GM11168 (cell line): ENCODE measurements at regions not wholly inside any gene's neighbourhood (a gene's known extent, or its start where the extent isn't known, plus 50 kb on each side); places are given as distances from the start of the nearest gene placed in this dataset.
"Not testable (repeated sequence)": the region's sequence is repeated elsewhere in the genome, so short reads cannot be mapped to it uniquely, and the experiment has no call there.

Source experiments
- in situ Hi-C: fragments of 300-500 bp; cut with MboI; formaldehyde crosslinking; loops from one replicate; pipeline ENCODE4 v1.12.0; 2022; ENCODE audit warnings: low sequenced_read_pairs; ENCODE audit not compliant: unreplicated experiment

DNA sequence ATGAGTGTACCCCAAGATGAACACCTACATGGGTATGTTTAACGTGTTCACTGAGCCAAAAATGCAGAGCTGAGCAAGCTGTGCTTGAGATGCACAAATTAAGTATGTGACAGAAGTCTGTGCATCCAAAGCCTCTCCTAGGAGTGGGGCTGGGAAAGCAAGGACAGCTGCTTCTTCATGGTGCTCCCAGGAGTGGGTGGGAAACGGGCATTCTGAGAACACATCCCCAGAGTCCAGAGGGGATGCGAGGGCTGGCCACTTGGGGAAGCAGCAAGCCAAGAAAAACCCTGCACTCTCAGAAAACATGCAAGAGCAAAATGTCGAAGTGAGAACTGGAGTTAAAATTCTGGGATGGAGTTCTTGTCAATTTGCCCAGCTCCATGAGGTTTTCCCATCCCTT, 414.3 kb downstream of the BCAT1 start:
- in situ Hi-C loops = no loop called here

DNA sequence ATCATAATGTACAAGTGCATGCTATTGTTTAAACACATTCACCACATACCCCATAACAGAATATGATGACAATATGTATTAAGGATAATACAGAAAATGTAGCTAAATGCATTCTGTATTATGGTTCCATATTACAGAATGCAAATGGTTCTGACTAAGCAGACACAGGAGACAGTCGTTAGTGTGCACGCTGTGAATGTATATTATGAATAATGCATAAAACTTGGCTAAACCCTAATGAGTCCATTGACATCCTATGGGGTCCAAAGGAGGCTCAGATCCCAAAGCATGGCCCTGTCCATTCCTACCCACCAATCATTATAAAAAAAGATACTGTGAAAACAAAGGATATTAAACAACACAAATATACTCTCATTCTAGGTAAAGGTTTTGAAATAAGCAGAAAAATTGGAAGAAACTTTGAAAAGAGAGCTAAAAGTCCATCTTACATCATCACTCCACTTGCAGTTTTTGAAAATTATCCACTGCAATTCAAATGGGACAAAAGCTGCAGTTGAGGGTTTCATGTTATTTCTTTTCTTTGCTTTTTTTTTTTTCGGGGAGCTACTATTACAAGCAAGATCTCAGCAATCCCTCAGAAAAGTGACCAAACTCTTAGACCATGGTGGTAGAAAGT, 415.1 kb downstream of the BCAT1 start:
- in situ Hi-C loops = no loop called here

DNA sequence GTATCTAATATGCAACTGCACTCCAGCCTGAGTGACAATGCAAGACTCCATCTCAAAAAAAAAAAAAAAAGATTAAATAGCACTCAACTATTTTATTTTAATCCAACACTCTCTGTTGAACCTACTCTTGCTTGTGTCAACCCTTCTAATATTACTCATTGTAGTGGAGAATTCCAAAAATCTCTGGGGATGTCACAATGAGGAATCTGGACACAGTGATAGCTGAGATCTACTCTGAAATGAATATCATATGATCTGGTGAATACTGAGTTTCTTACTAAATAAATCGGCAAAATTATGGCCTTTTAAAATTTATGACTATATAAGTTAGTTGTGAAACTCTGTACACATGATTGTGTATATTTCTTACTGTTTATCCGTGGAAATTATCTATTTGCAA, 418.2 kb downstream of the BCAT1 start:
- in situ Hi-C loops = no loop called here

DNA sequence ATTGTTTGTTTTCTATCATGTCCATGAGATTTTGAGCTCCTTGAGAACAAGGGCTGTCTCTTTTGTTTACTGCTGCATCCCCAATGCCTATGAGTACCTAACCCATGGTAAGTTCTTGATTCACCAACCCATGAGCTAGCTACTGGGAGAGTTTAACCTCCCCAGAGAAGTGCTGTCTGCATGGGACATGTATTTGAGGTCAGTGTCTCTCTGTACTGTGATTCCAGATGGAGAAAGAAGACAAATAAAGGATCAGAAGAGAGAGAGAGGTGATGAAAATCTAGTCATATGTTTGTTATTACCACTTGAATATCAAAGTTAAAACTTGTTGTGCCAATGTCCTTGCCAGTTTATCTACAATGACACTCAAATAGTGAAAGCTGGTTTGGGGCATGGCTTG, 421.8 kb downstream of the BCAT1 start:
- in situ Hi-C loops = no loop called here

DNA sequence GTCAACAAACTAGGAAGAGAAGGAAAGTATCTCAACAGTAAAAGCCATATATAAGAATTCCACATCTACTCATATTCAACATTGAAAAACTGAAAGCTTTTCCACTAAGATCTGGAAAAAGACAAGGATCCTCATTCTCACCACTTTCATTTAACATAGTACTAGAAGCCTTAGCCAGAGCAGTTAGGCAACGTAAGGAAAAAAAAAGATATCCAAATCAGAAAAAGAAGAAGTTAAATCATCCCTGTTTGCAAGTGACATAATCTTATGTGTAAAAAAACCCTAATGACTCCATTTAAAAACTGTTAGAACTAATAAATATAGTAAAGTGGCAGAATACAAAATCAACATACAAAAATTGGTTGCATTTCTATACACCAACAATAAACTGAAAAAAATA, 426.2 kb downstream of the BCAT1 start:
- in situ Hi-C loops = no loop called here

DNA sequence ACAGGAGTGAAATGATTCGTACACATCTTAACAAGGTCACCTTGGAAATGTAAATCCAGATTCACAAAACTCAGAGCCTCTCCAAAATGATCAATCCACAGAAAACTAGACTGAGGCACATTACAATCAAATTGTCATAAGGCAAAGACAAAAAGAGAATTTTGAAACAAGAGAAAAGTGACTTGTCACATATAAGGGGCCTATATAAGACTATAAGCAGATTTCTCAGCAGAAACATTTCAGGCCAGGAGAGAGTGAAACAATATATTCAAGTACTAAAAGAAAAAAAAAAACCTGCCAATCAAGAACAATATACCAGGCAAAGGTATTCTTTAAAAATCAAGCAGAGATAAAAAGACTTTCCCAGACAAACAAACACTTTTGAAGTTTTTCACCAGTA, 429.1 kb downstream of the BCAT1 start:
- in situ Hi-C loops = no loop called here

DNA sequence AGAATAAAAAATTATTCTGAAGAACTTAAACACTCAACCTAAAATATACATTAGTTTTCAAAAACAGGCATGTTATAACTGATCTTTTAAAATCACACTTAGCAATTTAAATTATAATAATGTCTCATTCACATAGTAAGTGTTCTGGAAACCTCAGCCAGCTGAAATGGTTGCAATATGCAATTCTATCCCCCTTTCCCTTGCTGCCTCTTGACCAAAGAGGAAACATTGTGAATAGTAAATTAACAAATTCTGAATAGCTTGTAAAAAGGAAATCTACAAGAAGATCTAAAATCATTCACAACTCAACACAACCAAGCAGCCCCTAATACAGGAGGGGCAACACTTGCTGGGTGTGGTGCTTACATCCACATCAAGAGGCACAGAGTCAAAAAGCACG, 431.9 kb downstream of the BCAT1 start:
- in situ Hi-C loops = no loop called here

DNA sequence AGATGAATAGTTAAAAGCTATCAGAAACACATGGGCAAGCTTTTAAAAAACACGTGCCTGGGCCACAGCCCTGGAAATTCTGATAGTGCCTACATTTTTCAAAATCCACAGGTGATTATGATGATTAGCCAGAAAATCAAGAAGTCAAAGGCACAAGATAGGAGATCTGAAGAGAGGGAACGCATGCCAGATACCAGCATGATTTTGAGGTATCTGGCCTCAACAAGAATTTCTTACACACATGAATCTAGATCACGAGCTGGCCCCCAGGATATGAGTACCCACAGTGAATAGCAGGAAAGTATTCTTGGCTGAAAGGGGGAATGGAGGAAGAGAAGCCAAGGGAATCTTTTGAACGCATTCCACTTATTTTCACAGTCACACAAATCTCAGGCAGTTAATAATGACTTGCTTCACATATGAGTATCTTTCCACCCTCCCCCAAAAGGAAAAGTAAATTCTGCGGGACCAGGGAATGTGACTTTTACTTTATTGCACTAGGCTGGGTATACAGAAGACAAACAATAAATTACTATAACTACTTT, 438.2 kb downstream of the BCAT1 start:
- in situ Hi-C loops = no loop called here

DNA sequence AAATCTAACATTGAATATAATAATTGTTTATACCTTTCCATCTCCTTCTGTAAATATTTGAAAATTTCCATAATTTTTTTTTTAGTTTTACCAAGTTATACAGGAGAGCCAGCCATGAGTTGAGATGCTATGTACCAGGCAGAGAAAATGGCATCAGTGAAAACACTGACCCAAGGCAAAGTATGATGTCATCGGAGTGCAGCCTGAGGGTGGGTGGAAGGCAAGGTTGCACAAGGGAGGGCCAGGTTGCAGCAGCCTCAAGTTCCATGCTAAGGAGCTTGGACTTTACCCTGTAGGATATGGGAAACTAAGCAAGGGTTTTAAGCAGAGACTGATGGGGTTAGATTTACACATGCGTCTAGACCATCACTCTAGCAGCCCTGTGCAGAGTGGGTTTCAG, 441.1 kb downstream of the BCAT1 start:
- in situ Hi-C loops = no loop called here

DNA sequence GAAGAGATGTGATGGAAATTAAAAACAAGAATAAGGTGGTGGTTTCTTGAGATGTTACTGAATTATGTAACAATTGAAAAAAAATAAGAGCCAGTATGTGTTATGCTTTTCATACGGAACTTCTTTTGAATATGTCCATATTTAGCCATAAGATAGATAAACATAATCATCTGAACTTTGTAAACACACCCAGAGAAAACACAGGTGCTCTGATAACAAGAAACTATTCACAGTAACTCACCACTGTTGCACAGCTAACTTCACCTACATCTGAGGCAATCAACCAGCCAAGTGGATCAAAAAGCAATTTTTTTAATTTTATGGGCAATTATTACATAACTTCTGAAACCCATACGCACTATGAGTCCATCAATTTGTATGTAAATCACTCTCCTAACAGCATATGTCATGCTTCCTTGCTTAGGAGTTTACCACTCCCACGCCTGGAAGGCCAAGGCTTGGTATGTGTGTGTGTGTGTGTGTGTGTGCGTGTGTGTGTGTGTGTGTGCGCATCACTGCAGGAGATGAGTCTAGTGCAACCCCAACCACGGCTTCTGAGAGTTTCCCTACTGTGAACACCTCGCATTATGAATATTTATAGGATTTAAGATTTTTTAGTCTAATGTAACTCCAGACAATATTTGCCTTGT, 443.4 kb downstream of the BCAT1 start:
- in situ Hi-C loops = no loop called here

DNA sequence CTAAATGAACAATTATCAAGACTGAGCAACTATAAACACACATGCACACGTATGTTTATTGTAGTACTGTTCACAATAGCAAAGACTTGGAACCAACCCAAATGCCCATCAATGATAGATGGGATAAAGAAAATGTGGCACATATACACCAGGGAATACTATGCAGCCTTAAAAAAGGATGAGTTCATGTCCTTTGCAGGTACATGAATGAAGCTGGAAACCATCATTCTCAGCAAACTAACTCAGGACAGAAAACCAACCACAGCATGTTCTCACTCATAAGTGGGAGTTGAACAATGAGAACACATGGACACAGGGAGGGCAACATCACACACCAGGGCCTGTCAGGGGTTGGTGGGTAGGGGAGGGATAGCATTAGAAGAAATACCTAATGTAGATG, 445.4 kb downstream of the BCAT1 start:
- in situ Hi-C loops = not testable (repeated sequence)

DNA sequence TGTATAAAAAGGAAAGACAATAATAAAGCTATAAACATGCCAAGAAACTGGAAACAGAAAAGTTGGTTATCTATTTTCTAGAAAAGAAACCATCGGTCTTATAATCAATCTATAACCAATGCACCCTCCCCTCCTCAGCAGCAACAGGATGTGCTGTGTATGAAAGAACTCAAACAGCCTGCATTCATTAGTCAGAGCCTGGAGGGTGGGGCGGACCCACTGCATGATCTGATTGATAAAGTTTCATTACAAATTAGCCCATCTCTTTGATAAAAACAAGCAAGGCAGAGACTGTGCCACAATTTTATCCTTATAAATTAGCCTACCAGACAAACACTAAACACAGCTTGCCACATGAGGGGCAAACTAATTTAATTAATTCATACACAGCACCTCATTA, 448.1 kb downstream of the BCAT1 start:
- in situ Hi-C loops = no loop called here

DNA sequence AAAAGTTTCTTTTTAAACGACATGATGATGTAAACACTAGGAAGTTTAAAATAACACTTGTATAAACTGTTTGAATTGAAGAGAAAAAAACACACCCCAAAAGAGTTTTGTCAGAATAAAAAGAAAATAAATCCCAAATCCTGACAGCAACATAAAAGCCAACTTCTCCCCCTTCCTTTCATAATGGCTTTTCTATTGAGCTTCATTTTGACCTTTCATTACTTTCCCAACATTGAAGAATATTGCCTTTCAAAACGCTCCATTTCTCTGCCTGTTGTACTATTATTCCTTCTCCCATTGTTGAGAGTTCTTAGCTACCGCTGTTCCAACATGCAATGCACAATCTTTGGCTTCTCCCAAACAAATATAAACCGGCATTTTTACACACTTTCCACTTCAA, 448.5 kb downstream of the BCAT1 start:
- in situ Hi-C loops = no loop called here

DNA sequence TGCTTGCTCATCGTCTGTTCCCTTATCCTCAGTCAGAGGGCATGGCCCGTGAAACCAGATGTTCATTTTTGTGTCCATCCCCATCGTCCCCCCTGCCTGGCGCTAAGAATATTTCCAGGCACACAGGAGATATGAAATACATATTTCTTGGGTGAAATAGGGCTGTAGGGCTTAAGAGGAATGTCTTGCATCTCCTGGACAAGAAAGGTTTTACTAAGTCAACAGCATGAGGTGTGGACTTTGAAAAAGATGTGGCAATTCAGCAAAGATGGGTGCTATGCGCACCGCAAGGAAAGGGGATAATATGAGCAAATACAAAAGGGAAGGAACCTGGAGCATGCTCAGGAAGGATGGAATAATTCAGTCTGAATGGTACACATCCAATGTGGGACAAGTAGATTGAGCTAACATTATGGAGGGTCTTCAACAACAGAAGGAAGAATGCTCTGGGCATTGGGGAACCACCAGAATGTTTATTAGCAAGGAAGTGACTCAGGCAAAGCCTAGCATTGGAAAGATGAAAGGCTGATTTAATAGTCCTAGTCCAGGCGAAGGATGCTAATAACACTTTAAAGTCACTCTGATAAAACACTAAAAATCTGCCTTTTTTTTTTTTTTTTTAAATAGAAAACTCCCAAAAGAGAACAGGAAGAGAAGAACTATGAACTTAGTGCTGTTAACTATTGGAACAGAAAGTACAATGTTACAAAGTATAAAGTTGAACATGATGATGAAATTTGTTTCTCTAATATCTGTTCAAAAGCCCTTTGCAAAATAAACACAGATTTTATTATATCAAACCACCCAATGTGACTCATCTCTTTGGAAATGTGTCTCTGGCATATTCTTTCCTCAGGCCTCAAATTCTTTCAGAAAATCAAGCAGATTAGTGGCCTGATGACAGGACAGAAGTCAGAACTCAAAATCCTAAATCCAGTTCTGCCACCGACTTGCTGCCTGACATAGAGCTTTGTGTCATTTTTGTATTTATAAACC, 449.5 kb downstream of the BCAT1 start:
- in situ Hi-C loops = no loop called here

DNA sequence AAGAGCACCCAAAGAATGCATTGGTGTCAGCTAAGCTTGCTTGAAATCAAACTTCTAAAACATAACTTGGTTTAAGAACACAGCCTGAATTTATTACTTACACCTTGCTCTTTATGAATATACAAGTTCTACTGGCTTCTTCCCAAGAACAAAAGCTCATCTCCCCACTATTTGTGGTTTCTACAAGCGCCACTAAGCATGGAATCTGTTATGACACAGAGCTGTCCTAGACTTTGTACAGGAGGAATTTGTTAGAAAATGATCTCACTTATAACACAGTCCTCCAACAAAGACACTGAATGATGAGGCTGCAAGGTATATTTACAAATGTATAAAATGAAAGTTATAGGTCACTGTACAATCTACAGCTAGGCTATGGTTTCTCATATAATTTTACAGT, 452.1 kb downstream of the BCAT1 start:
- in situ Hi-C loops = no loop called here

DNA sequence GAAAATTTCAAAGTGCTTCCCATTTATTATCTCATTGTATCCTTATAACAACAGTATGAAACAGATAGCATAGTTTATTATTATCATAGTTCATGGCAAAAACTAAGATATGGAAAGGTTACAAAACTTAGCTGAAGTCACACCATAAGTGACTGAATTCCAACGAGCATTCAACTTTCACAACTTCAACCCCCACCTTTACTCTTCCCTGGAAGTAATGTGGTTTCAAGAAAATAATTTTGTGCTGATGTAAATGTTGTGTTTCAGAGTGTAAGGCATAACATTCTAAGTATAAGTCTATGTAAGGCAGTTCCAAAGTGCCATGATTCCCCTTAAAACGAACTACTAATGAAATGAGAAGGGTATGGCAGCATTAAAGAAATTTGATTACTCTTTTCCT, 454.5 kb downstream of the BCAT1 start:
- in situ Hi-C loops = no loop called here

DNA sequence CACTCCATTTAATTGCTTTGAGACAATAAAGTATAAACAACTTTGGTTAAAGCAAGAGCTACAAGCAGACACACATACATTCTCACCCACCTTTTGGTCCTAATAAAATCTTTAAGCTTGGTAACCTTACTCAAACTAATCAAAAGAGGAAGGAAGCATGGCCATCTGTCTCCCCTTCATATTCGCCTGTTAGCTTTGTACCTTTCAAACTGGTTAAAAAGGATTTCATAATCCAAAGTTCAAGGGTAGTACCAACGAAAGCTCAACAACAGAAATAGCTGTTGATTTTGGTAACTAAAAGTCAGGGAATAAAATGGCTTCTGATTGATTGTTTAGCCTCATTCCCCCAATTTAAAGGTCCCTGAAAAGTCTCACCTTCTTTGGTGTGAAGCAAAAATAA, 456.9 kb downstream of the BCAT1 start:
- in situ Hi-C loops = no loop called here

DNA sequence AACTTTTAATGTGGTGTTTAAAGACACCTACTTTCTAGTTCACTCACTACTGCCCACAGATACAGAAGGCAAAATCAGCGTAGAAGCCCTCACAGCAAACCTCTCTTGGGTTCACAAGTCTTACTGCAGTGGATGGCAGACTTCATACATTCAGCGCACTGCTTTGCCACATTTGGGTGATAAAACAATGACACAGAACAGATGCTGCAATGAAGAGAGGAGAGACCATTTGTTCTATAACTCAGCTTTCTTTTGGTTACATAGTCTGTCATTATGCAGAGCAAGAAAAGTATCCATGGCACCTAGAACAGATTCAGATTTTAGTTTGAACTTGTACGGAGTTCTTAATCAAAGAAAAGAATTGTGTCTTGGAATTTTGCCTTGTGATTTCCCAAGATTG, 459.0 kb downstream of the BCAT1 start:
- in situ Hi-C loops = no loop called here

DNA sequence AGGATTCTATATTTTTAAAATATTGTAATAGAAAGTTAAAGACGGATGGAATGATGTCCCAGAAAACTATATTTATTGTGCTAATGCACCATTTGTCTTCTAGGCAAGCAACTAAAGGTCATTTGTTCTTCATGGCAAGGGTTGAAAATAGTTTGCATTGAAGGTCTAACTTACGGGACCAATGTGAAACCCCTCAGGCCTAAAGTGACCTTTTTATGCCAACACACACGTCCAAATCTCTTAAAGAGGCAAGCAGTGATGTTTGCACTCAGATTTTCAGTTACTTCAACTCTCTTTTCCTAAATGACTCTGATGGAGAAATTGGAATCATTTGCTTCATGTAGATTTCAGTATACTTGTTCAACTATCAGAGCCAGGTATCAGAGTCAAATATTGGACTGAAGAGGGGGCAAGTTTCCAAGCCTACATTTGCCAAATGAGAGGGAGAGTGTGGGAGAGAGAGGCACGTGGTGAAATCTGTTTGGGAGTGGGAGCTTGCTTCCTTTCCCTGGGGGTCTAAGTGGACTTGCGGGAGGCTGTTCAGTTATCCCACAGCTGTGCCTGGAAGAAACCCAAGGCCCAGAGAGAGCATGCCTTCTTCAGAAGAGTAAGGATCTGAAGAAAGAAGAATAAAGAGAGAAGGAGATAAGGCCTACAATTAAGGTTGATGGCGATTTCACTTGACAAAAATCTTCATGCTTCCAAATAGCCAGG, 459.8 kb downstream of the BCAT1 start:
- in situ Hi-C loops = no loop called here

DNA sequence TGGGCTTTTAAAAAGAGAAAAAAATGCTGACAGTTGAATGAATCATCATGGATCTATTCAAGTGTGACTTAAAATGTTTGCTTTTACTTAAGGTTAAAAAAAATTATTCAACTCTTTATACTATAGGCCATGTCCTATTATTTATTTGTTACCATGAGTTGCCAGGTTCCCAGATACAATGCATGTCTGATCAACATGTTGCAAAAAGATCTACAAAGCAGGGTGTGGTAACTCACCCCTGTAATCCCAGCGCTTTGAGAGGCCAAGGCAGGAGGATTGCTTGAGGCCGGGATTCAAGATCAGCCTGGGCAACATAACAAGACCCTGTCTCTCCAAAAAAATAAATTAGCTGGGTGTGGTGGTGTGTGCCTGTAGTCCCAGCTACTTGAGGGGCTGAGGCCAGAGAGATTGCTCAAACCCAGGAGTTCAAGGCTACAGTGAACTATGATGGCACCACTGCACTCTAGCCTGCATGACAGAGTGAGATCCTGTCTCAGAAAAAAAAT, 460.8 kb downstream of the BCAT1 start:
- in situ Hi-C loops = no loop called here
